OCI-LY7 (cell line): ENCODE measurements at regions not wholly inside any gene's neighbourhood (a gene's known extent, or its start where the extent isn't known, plus 50 kb on each side); places are given as distances from the start of the nearest gene placed in this dataset.

Experiments
- EZH2phosphoT487 ChIP-seq: fragments of 200-600 bp; sonication (generic); IDR thresholded peaks from 2 replicates; pipeline ENCODE4 v1.6.1; 2018; ENCODE audit warnings: low read depth, borderline replicate concordance, mild to moderate bottlenecking, mixed run types, antibody characterized with exemption, low read length, moderate library complexity, mixed read lengths
- TF ChIP-seq, protein P1 (sequence below): fragments of 200-600 bp; sonication (generic); conservative IDR thresholded peaks from 2 replicates; pipeline ENCODE4 v1.5.1; 2014; ENCODE audit warnings: mild to moderate bottlenecking, antibody characterized with exemption, low read length, moderate library complexity, mixed read lengths

DNA sequence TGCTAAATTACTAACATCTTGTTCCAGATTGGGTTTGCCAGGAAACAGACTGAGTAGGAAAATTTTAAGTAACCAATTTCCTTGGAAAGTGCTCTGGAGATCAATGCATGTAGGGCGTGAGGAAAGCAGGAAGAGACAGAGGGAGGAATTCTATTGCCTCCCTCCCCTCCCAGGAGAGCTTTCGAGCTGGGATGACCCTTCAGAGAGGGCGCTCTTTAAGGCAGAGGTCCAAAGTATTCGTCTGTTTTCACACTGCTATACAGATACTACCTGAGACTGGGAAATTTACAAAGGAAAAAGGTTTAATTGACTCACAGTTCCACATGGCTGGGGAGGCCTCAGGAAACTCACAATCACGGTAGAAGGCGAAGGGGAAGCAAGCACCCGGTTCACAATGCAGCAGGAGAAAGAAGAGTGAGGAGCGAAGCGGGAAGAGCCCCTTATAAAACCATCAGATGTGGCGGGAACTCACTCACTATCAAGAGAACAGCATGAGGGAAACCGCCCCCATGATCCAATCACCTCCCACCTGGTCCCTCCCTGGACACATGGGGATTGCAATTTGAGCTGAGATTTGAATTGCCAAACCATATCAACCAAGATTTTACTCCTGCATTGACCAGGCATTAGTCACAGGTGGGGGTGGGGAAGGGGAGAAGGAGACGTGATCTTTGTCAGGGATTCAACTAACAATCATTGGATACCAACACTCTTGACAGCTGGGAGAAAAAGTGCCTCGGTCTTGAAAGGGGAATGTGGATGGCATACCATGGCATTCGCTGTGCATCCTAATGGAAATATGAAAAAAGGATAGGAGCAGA is 63.8 kb downstream of the SLITRK2 start:
- TF ChIP-seq, protein P1, sequence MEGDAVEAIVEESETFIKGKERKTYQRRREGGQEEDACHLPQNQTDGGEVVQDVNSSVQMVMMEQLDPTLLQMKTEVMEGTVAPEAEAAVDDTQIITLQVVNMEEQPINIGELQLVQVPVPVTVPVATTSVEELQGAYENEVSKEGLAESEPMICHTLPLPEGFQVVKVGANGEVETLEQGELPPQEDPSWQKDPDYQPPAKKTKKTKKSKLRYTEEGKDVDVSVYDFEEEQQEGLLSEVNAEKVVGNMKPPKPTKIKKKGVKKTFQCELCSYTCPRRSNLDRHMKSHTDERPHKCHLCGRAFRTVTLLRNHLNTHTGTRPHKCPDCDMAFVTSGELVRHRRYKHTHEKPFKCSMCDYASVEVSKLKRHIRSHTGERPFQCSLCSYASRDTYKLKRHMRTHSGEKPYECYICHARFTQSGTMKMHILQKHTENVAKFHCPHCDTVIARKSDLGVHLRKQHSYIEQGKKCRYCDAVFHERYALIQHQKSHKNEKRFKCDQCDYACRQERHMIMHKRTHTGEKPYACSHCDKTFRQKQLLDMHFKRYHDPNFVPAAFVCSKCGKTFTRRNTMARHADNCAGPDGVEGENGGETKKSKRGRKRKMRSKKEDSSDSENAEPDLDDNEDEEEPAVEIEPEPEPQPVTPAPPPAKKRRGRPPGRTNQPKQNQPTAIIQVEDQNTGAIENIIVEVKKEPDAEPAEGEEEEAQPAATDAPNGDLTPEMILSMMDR = no peak
- no peak for TF ChIP-seq EZH2phosphoT487
